ENCODE measurements at regions not wholly inside any gene's neighbourhood (a gene's known extent, or its start where the extent isn't known, plus 50 kb on each side); places are given as distances from the start of the nearest gene placed in this dataset.
"Not testable (repeated sequence)": the region's sequence is repeated elsewhere in the genome, so short reads cannot be mapped to it uniquely, and the experiment has no call there.

DNA sequence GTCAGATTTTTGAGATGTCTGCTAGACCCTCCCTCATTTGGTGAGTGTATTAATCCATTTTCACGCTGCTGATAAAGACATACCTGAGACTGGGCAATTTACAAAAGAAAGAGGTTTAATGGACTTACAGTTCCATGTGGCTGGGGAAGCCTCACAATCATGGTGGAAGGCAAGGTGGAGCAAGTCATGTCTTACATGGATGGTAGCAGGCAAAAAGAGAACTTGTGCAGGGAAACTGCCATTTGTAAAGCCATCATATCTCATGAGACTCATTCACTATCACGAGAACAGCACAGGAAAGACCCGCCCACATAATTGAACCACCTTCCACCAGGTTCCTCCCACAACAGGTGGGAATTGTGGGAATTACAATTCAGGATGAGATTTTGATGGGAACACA lies 223.5 kb downstream of the FNDC1 start:
- not testable (repeated sequence) for H3K4me1 ChIP-seq (ENCODE audit: insufficient read depth, low read length); H3K36me3 ChIP-seq (ENCODE audit: insufficient read depth, low read length); H3K9me3 ChIP-seq (ENCODE audit: control insufficient read depth, insufficient read depth, low read length); H3K9ac ChIP-seq (ENCODE audit: low read depth, low read length)

DNA sequence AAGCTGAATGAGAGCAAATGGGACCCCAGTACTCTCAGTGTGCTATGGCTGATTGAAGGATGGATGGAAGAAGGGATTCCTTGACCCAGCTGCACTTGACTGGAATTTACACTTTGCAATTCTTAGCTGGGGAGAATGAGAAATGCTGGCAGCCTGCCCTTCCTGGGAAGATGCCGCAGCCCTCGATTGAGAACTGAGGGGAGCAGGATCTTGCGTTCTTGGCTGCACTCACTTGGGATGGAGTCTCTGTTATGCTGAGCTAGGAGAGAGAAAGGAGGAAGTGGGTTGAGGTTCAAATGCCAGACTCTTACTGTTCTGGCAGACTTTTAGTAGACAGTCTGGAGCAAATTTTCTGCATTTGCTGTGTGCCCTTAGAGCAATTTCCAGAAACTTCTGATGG lies 221.2 kb downstream of the FNDC1 start:
- Histone ChIP-seq H3K4me1 (ENCODE audit: insufficient read depth, low read length) (no peaks in the 10 kb centered on the region), H3K36me3 (ENCODE audit: insufficient read depth, low read length) (no peaks in the 10 kb centered on the region), H3K9ac (ENCODE audit: low read depth, low read length) (no peak overlapping the region), H3K9me3 (ENCODE audit: control insufficient read depth, insufficient read depth, low read length) (no peaks in the 10 kb centered on the region; the same call in 1 of the 2 replicates)

DNA sequence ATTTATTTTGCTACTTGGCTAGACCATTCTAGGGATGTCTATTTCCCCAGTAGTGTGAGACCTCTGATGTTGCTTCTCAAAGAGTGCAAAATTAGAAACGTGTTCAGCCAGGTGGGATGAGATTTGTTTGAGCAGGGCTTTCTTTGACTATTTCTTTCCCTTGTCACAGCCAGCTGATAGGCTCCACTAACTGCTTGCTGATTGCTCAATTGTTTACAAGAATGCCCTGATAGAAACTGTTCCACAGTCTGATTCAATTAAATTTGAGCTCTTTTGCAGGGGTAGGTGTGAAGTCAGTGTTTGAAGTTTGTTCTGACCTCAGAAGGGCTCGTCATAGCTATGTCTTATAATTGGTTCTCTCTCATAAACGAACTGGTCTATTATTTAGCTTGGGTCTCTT lies 220.5 kb downstream of the FNDC1 start:
- Histone ChIP-seq H3K9me3 (ENCODE audit: control insufficient read depth, insufficient read depth, low read length) (no peaks in the 10 kb centered on the region; the same call in 1 of the 2 replicates), H3K9ac (ENCODE audit: low read depth, low read length) (no peak overlapping the region), H3K36me3 (ENCODE audit: insufficient read depth, low read length) (no peaks in the 10 kb centered on the region), H3K4me1 (ENCODE audit: insufficient read depth, low read length) (no peaks in the 10 kb centered on the region)

DNA sequence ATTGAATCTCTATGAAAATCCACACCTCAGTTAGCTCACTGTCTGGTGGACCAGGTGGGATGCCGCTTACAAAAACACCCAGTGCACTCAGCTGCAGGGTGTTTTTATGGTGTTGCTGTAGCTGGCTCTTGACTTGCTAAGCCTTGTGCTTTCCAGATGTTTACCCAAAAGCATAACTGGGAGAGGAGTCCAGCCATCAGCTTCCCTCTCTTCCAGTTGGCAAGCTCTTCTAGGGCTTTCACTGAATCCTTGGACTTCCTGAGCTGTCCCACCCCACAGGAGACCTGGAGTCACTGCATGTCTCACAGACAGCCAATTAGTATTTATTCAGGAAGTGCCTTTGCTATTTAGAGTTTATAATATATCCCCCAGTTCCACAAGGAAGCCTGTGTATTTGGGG lies 210.9 kb downstream of the FNDC1 start:
- no peak overlapping the region for H3K9ac ChIP-seq (ENCODE audit: low read depth, low read length)
- H3K9me3 ChIP-seq (ENCODE audit: control insufficient read depth, insufficient read depth, low read length) = no peaks in the 10 kb centered on the region
- no peaks in the 10 kb centered on the region for H3K4me1 ChIP-seq (ENCODE audit: insufficient read depth, low read length)

DNA sequence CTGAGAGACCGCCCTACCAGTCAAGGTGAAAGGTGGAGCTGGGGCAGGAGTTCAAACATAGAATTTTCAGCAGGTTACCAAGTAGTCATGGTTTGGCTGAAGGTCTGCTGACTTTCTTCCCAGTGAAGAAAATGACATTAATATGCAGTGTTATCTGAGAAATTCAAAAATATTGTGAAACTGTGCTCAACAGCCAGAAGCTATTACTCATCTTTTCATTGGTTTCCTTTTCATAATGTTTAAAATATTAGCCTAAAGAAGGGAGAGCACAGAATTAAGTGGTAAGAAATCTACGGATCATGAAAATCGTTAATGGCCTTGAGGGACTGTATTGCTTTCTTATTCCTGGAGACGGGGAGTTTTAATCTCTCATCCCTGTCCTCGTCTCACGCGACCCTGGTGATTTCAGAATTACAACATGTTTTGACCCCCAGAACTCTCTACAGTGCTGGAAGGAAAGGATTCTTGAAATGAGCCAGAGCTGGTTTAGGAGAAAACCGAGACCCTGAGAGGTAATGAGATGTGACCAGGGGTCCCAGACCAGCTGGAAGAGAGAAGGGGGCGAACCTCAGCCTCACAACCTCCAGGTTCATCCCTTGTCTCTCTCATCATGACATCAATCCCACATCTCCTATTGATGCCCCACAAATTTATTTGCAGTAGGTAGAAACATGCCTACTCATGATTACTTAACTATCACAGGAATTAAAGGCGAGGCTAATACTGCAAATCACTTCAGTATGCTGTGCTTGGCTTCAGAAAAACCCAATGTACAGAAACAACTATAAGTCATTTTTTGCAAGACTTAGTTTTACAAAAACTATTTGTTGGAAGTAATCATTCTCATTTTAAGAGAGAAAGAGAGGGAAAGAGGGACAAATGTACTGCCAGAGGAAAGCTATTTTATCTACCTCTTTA lies 209.5 kb downstream of the FNDC1 start:
- no peaks in the 10 kb centered on the region for H3K4me1 ChIP-seq (ENCODE audit: insufficient read depth, low read length)
- H3K36me3 ChIP-seq (ENCODE audit: insufficient read depth, low read length) = no peaks in the 10 kb centered on the region
- no peak overlapping the region for H3K9ac ChIP-seq (ENCODE audit: low read depth, low read length)
- no peaks in the 10 kb centered on the region for H3K9me3 ChIP-seq (ENCODE audit: control insufficient read depth, insufficient read depth, low read length)

More for the DNA sequence above, 210.9 kb downstream of the FNDC1 start:
- H3K36me3 ChIP-seq (ENCODE audit: insufficient read depth, low read length) = no peaks in the 10 kb centered on the region

DNA sequence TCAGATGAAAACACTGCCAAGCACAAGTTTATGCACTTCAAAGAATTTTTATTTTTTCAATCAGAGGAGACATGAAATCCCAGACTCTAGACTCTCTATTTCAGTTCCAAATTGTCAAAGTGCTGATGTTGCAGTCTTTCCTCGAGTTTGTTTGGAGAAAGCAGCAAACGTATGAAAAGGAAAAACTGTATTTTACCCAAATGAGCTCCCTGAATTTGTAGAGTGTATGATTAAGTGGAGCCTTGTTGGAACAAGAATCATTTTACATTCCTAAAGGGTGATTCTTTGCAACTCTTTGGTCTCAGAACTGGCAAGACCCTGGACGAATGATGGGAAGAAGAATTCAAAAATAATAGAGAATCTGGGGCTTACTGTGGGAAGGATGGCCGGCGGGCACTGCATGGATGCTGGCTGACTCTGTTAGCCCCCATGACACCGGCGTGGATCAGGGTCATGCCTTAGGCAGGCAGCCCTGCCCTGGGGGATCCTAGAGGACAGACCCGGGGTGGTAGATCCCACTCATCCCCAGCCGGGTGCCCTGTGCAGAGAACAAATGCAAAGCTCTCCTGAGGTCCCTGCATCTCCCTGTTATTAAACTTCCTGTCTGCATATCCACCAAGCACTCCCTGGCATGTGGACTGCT lies 207.4 kb downstream of the FNDC1 start:
- Histone ChIP-seq H3K9me3 (ENCODE audit: control insufficient read depth, insufficient read depth, low read length) (no peaks in the 10 kb centered on the region), H3K9ac (ENCODE audit: low read depth, low read length) (no peak overlapping the region)

DNA sequence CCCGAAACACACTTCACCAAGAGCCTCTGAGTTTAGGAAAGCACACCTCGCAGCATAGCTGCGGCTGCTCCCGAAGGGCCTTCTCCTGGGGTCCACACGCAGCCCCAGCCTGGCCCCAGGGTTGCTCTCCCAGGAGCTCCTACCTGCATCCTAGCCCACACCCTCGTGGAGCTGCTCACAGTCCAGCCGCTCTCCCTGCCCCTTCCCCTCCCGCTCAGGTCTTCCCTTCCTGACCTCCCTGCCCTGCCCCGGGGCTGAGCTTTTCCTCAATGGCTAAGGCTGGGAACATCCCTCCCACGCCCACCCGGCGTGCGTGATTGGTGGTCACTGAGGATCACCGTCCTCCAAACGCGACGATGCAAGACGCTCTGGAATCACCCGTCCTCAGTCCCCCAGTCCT lies 205.8 kb downstream of the FNDC1 start:
- no peaks in the 10 kb centered on the region for H3K9me3 ChIP-seq (ENCODE audit: control insufficient read depth, insufficient read depth, low read length)
- no peaks in the 10 kb centered on the region for H3K4me1 ChIP-seq (ENCODE audit: insufficient read depth, low read length)
- H3K9ac ChIP-seq (ENCODE audit: low read depth, low read length) = no peak overlapping the region
- H3K36me3 ChIP-seq (ENCODE audit: insufficient read depth, low read length) = no peaks in the 10 kb centered on the region

More for the DNA sequence above, 207.4 kb downstream of the FNDC1 start:
- no peaks in the 10 kb centered on the region for H3K36me3 ChIP-seq (ENCODE audit: insufficient read depth, low read length)
- H3K4me1 ChIP-seq (ENCODE audit: insufficient read depth, low read length) = no peaks in the 10 kb centered on the region

DNA sequence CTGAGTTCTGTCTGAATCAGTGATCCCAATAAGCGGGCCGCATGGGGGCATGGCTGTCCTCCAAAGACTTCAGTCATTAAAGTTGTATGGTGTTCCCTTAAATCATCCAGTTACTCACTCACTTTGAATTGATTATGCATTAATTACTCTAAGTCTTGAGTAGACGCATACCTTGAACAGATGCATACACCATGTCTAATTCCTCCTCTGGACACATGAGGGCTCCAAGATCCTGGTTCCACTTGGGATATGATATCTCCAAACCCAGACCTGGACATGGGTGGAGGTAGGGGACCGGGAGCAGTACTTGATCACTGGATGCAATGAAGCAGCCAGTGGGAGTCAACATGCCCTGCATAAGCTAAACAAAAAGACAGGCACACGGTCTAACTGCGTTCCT lies 204.5 kb downstream of the FNDC1 start:
- Histone ChIP-seq H3K4me1 (ENCODE audit: insufficient read depth, low read length) (no peaks in the 10 kb centered on the region), H3K36me3 (ENCODE audit: insufficient read depth, low read length) (no peaks in the 10 kb centered on the region), H3K9ac (ENCODE audit: low read depth, low read length) (no peak overlapping the region), H3K9me3 (ENCODE audit: control insufficient read depth, insufficient read depth, low read length) (no peaks in the 10 kb centered on the region)

DNA sequence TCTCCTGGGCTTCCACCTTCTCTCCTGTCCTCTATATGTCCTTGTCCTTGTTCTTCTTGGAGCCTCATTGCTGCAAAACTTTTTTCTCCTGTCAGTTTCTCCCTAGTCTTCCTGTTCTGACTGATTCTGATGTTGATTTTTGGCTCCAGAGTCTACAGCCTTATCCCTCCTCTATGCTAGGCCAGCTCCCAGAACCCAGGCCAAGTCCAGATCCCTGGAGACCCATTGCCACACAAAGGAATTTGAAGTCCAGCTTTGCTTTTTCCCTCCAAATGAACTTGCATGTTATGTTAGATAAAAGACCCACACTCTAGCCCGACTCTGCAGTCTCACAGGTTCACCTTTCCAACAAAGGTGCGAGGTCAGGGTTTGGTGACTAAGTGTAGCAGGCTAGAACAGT lies 203.1 kb downstream of the FNDC1 start:
- H3K4me1 ChIP-seq (ENCODE audit: insufficient read depth, low read length) = no peaks in the 10 kb centered on the region
- no peak overlapping the region for H3K9ac ChIP-seq (ENCODE audit: low read depth, low read length)
- H3K36me3 ChIP-seq (ENCODE audit: insufficient read depth, low read length) = no peaks in the 10 kb centered on the region
- H3K9me3 ChIP-seq (ENCODE audit: control insufficient read depth, insufficient read depth, low read length) = no peaks in the 10 kb centered on the region

DNA sequence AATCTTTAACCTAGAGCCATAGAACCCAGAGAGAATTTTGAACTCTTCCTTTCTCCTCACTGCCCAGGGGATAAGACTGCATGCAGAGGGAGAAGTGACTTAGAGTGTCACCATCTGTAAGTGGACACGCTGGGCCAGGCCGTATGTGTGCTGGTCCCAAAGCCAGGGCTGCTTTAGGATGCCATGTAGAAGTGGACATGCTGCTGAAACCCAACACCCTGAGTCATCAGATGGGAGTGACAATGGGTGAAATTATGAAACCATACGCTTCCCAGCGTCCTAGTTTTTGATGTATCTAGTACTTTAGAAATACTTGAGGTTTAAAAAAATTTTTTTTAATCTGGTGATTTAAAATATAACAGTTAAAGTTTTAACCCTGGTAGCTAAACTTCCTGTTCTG lies 191.1 kb downstream of the FNDC1 start:
- no peaks in the 10 kb centered on the region for H3K4me1 ChIP-seq (ENCODE audit: insufficient read depth, low read length)
- H3K9me3 ChIP-seq (ENCODE audit: control insufficient read depth, insufficient read depth, low read length) = no peaks in the 10 kb centered on the region
- no peaks in the 10 kb centered on the region for H3K36me3 ChIP-seq (ENCODE audit: insufficient read depth, low read length)
- H3K9ac ChIP-seq (ENCODE audit: low read depth, low read length) = no peak overlapping the region

DNA sequence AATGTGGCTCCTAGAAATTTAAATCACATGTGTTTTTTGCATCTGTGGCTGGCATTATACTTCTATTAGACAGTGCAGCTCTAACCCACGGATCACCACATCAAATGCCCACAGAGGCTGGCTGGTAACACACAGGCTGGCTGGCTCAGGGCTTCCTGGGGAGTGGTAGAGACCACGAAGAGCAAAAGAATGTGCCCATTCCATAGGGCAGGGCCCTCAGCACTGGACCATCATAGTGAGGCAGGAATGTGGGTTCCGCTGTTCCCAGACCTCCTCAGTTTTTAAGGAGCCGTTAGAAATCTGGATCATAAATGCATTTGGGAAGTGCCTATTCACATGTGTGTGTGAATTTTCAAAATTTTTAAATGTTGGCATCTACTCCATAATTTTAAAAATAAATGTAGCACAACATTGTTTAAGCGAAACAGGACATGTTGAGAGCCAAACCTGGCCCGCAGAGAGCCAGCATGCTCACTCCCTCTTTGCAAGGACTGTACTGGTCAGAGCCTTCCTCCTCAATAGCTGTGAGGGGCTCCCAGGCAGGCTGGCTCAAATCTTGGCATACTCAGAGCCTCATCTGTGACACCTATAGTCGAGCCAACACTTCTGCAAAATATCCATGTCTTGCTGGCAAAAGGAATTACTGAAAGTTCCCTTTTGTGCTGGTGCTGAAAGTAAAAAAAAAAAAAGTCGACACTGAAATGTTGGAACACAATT lies 190.5 kb downstream of the FNDC1 start:
- Histone ChIP-seq H3K9ac (ENCODE audit: low read depth, low read length) (no peak overlapping the region), H3K4me1 (ENCODE audit: insufficient read depth, low read length) (no peaks in the 10 kb centered on the region), H3K9me3 (ENCODE audit: control insufficient read depth, insufficient read depth, low read length) (no peaks in the 10 kb centered on the region), H3K36me3 (ENCODE audit: insufficient read depth, low read length) (no peaks in the 10 kb centered on the region)

DNA sequence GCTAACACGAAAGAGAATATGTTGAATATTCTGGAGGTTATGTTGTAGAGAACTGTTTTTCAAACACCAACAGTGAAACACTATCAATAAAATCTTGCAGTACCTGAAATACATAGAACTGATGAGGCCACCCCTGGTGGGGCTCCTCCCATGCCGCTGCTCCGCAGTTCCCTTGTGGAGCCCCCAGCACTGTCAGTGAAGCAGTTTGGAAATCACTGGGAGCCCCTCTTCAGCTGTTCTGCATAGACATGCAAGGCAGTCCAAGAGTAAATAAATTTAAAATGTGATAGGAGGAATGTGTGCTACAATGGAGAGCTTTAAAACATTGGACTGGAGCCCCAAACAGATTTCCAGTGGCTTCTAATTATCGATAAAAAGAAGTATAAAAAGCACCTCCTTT lies 189.4 kb downstream of the FNDC1 start:
- Histone ChIP-seq H3K9me3 (ENCODE audit: control insufficient read depth, insufficient read depth, low read length) (no peaks in the 10 kb centered on the region), H3K4me1 (ENCODE audit: insufficient read depth, low read length) (no peaks in the 10 kb centered on the region), H3K9ac (ENCODE audit: low read depth, low read length) (no peak overlapping the region), H3K36me3 (ENCODE audit: insufficient read depth, low read length) (no peaks in the 10 kb centered on the region)

DNA sequence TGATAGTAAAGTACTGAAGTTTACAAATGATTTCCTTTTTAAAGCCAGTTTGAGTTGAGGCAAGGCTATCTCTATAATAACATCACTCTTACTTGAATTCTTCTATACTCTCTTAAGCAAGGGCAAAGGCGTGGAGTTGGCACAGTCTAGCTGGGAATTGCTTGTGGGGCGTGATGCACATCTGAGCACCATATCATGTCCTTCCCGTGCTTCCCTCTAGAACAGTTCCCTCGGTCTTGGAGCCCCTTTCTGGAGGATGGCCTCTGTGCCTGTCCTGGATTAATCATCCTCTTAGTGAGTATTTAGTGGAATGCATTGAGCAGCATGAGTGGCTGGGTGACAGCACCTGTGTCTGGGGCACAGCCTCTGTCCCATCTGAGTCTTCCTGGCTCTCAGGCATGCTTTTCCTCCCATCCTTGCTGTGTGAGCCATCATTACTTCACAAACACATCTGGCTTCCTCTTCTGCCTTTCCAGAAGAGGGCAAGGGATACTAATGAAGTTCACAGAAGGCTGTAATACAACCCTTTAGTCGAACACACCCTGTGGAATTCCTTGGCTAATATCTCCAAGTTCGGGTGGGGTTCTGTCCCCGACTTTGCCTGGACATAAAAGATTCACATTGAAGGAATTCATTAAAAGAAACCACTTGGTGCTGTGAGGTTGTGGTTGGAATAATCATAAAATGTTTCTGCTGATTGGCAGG lies 188.2 kb downstream of the FNDC1 start:
- Histone ChIP-seq H3K9ac (ENCODE audit: low read depth, low read length) (no peak overlapping the region), H3K36me3 (ENCODE audit: insufficient read depth, low read length) (no peaks in the 10 kb centered on the region), H3K4me1 (ENCODE audit: insufficient read depth, low read length) (no peaks in the 10 kb centered on the region), H3K9me3 (ENCODE audit: control insufficient read depth, insufficient read depth, low read length) (no peaks in the 10 kb centered on the region)

DNA sequence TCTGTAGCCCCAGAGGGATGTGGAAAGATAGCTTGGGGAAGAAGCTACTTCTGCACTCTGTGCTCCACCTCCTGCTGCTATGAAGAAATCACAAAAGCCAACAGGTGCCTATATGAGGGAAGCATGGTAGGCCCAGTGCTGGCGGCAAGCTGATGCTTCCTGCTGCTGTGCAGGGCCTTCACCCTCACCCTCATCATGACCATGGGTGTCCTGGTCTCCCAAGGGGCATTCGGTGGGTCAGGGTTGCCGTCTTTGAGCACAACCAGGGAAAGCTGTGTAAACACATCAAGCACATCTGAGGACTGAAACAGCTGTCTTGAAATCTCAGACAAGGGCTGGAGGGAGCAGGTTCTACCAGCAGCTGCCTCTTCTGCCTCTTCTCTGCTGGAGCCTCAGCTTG lies 184.0 kb downstream of the FNDC1 start:
- Histone ChIP-seq H3K36me3 (ENCODE audit: insufficient read depth, low read length) (no peaks in the 10 kb centered on the region), H3K9ac (ENCODE audit: low read depth, low read length) (no peak overlapping the region), H3K9me3 (ENCODE audit: control insufficient read depth, insufficient read depth, low read length) (no peaks in the 10 kb centered on the region), H3K4me1 (ENCODE audit: insufficient read depth, low read length) (no peaks in the 10 kb centered on the region)
